A204.1 (cell line): ENCODE measurements at regions not wholly inside any gene's neighbourhood (a gene's known extent, or its start where the extent isn't known, plus 50 kb on each side); places are given as distances from the start of the nearest gene placed in this dataset.

ENCODE experiments used
- FAIRE-seq: peaks from 2 replicates; lab custom pipeline; 2012; peaks lifted over from hg19 to GRCh38; lab: Jason Lieb, UNC

DNA sequence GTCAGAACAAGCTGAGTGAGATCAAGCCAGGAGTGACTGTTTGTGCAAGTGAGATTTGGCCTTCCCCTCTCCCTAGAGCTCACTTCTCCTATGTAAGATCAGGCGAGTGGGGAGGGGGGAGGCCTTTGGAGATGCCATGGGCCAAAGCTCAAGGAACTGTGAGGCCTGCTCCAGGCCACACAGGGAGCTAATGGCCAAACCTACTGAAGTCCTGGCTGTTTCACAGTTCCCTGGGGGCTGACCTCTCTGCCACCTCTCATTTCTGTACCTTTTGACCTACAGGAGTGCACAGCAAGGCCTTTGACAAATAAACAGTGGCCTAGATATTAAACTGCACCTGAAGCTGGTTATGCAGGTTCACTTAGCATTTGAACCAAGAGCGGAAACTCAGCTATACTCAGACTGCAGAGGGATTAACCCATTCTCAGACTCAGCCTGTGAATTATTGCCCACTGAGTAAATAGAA, 235.0 kb upstream of the NT5C1B start:
- no peak for FAIRE-seq

DNA sequence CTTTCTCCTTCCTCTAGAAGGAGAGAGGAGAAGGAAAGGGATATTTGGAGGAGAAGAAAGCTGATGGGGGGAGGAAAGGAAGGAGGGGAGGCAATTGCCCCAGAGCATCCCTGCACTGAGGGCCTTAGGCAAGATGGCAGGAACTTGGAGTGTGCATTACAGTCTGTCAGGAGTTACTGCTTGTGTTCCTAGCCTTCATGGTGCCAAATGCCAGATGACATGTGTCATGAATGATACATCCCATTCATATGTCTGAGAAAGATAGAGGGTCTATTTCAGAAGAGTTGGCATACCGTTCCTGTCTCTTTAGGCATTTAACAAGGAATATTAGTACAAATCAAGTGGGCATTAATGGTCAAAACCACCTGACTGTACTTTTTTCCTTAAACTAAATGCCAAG, 232.1 kb upstream of the NT5C1B start:
- no peak for FAIRE-seq

DNA sequence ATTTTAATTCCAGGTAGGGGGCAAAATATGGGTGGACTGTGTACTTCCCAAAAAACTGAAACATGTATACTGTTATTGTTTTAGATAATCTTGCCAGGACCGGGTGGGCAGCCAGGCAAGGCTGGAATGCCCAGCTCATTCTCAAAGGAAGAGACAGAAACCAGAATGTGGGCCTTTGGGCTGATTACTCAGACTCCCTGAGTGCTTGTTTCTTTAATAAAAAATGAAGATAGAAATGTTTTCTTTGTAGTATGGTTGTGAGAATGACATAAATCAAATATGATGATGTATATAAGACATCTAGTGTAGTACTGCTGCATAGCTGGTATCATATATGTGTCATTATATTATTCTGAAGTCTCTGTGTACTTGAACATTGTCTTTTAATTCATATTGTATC, 231.6 kb upstream of the NT5C1B start:
- FAIRE-seq: no peak

DNA sequence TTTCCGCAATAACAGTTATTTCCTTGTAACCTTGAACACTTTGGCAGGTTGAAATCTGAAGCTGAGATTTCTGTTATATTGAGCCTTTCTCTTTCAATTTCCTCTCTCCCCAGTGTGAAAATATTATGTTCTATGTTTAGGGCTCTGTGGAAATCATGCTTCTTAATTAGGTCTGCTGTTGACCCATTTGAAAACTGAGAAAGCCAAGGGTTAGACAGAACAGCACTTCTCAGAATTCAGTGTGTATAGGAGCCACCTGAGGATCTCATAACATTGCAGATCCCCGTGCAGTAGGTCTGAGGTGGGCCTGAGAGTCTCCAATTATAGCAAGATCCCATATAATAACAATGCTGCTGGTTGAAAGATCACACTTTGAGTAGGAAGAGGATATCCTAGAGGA, 230.2 kb upstream of the NT5C1B start:
- FAIRE-seq: no peak

DNA sequence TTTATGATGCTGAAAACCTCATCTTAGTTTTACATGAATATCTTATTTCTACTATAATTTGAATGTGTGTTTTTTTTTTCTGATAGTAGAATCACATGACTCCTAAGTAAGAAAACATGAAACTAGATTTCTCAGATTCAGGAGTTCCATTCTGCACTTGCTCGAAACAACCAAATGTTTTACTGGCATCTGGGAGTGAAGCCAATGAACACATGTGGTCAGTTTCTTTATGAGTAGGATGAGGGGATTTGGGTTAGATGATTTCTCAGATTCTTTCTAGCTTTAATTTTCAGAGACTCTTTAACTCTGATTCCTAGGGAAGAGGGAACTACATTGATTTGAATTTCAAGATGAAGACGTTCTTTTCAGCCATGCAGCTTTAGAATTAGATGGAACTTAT, 225.0 kb upstream of the NT5C1B start:
- no peak for FAIRE-seq

DNA sequence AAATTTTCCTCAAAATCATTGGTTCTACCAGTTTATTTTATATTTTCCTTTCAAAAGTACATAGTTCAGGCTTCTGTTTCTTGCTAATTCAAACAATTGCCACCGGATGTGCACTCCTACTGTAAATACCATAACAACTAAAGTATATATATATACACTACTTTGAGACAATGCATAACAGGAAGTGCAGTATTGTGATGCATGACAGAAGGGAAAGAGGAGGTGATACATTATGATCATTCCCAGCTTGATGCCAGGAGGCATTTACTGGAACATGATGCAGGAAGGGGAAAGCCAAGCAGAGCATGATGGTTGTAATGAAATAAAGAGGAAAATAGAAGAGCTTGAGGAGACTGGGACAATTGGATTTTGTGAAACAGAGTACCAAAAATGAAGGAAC, 215.2 kb upstream of the NT5C1B start:
- no peak for FAIRE-seq

DNA sequence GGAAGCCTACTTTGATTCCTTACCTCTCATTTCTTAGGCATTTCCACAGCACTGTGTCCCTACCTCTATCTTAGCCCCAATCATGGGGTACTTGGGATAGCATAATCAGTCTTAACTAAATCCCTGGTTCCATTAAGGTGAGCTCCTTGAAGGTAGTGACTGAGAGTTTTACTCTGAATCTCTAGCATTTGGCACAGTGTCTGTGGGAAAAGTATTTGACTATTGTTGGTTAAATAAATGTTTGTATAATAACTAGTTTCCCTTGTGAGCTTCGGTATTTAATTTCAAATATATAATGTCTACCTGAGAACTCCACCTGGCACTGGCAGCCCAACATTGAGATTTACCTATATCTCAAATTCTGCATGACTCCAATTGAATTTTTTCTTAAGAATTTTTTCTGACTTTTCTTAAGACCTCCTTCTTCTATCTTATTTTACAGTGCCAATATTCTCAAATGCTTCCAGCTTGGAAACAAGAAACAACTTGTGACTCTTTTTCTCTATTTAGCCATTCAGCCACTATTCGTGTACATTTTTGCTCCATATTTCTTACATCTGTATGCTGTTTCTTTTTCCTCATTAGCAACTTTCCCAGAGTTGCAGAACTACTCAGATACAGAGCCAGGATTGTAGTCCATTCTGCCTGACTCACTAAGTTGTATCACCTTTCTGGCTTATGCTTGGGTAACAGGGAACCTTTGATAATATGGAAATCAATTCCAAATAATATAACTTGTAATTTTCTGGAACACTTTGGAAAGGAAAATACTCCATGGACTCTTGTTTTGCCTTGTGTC, 214.0 kb upstream of the NT5C1B start:
- FAIRE-seq: no peak

DNA sequence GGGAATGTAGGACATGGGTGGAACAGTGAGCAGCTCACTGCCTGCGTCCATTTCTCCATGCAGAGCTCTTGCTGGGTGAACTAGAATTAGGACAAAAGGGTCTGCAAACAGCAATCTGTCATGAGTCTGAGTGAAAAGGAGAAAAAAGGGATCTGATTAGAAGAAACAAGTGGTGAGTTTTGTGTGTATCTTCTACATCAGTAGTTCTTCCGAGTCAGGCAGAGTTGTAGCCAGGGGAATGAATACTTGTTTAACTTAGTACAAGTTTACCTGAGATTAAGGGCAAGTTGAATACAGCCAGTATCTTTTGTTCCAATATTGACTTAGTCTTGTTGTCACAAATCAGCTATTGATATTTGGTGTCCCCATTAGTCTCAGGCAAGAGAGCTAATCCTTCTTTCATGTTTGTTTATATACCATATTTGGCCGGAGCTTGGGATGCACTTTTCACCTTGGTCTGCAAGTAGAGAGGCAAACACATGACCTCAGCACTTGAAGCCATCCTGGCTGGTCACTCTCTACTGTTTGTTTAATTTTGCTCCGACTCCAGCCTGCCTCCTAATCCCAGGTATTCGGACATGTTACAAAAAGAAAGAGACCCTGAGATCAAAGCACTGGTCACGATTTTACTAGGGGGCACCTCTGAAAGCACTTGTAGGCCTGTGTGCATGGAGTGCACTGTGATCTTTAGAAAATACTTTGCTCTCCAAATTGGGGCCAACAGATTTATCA, 211.0 kb upstream of the NT5C1B start:
- no peak for FAIRE-seq

DNA sequence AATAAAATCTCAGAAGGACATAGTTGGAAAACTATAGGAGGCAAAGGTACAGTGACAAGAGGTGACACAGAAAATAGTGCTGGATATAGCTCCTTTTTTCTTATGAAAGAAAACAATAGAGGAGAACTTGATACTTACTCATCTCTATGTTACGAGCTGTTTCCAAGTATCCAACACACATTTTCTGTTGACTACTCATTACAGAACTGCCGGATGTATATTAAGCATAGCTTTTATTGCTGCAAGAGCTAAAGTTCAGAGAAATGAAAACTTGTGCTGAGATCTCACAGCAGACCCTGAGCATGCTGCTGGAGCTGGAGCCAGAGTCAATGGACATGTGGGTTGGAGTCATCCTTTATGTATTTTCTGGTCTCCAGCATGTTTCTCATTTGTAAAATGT, 210.0 kb upstream of the NT5C1B start:
- FAIRE-seq: no peak

DNA sequence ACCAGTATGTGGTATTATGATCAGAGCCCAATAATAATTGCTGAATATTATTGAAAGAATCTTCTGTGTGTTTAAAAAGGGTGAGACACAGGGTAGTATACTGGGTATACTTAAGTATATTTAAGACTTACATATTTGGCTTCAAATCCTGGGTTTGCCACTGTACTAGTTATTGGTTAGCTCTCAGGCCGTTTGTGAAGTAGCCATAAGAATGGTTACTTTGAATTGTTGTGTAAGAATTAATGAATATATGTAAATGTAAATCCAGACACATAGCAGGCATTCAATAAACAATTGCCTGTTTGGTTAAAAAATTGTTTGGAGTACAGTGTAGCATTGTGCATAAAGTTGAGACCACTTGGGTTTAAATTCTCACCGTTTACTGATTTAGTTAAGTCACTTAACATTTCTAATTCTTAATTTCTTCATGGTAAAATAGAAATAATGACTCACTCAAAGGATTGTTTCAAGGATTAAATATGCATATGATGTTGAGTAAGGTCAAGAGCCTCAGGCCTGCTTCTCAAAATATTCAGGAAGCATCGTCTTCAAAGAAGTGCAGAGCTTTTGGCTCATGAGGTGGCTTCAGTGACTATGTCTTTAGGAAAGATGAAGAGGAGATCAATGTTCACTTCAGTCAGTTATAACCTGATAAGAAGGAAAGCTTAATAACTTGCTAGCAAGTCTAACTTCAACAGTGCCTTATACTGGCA, 207.9 kb upstream of the NT5C1B start:
- no peak for FAIRE-seq

DNA sequence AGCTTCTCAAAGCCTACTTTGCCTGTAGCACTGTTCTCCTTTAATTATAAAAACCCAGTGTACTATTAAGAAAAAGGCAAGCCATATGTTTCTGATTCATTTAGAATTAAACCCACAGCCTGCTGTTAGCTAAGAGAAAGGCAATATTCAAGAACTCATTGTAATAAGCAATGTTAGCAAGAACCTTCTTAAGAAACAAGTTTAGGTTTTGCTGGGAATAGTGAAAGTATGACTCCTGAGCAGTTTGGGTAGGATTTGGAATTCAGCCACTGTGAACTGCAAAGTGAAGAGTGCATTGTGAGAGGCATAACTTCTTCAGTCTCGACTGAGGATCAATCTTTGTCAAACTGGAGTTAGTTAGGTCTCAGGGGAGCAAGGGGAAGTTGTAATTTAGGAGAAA, 206.5 kb upstream of the NT5C1B start:
- no peak for FAIRE-seq

DNA sequence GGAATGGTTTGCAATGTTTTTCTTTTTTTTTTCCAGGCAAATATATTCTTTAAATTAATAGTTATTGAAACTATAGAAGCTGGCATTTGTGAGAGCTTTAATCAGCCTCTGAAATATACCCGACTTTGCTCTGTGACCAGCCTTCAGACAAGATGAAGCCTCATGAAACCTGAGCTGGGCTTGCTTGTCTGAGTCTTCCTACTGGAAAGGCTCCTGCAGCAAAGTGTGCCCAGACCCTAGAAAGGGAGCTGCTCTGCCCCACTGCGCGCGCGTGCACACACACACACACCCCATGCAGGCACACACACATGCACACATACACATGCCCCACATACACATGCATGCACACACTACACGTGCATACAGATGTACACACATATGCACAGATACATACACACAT, 203.3 kb upstream of the NT5C1B start:
- FAIRE-seq: no peak

DNA sequence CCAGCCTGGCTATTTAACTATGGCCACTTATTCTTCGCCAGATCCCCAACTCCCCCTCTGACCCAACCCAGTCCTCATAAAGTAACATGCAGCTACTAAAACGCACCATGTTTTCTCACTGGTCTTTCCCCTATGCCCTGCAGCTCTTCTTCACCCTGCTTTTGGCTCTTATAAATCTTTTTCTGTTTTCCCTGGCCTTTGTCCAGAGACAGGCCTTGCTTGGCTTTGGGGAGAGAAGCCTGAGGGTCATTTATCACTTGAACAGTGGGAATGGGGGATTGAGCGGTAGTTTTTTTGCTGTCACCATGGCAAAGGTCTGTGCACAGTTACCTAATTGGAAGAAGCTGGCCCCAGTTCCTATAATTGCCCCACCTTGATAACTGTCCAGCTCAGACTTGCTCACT, 202.9 kb upstream of the NT5C1B start:
- no peak for FAIRE-seq

DNA sequence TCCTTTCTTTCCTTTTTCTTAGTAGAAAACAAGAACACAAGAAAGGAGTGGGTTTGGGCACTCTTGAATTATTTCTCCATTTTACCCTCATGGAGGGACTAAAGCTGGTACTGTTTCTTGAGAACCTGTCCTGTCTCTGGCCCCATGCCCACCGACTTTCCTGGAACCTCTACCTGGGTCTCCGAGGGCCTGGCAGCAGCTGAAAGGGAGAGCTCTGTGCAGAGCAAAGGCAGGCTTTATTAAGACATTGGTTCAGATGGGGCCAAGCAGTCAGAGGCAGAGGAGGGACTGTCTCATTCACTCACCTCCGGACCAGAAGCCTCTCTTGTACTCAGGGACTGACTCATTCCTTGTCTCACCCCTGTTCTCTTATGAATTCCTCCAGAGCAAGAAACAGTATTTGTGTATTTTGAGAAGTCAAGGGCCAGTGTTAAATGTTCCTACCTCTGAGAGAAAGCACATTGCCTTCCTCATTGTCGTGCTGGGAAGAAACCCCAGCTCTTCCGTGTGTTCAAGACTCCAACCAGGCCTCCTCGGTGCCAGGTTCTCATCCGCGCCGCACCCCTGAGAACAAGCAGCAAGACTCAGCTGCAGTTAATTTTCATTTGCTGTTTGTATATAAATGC, 201.9 kb upstream of the NT5C1B start:
- FAIRE-seq: no peak

DNA sequence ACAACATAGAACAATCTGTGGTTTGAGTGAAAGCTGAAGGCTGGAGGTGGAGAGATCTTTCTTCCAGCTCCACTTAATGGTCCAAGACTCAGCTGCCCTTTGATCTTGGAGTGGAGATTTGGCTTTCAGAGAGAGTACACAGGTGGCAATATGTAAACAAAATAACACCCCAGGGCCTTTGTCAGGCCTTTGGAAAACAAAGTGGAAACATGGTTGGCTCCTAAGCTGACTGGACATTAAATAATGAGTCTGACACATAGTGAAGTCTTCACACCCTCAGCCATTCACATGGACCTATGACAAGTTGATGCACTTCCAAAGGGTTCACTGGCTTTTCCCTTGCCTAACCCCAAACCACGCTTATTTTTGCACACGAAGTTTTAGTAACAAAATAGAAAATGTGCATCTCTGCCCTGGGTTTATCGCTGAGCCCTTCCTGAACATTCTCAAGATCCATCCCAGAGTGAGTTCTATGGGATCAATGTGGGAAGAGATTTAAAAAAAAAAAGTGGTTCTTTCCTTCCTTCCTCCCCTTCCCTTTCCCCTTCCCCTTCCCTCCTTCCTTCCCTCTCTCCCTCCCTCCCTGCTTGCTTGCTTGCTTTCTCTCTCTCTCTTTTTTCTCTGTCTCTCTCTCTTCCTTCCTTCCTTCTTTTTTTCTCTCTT, 201.3 kb upstream of the NT5C1B start:
- no peak for FAIRE-seq

DNA sequence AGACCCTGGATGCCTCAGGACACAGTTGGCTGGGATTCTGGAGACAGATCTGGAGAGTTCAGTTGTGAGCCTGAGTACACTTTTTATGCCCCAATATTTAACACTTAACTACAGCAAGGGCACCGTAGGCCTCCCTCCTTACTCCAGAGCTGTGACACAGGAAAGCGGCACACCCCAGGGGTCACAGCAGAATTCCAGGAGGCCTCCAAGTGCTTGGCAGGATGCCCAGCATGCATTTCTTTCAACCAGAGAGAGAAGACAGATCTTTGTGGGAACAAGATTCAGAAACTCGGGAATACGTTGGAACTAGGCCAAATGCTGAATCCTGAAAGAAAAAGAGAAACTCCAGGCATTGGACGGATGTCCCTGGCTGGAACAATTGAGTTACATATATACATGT, 199.2 kb upstream of the NT5C1B start:
- no peak for FAIRE-seq

DNA sequence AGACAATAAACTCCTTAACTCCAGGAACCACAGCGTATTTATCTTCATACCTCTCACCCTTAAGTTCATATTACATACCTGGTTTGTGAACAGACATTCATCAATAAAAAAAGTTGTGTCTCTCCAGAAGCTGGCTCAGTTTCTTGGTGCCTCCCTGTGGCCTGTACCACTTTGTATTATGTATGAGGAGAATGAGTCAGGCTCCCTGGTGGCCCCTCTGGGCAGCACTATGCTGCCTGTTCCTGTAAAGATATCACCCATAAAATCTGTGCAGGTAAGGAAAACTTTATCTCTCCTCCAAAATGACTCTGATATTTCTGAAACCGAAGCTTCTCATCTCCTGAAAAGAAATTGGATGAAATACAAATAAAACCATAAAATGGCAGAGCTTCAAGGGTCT, 198.4 kb upstream of the NT5C1B start:
- FAIRE-seq: no peak

DNA sequence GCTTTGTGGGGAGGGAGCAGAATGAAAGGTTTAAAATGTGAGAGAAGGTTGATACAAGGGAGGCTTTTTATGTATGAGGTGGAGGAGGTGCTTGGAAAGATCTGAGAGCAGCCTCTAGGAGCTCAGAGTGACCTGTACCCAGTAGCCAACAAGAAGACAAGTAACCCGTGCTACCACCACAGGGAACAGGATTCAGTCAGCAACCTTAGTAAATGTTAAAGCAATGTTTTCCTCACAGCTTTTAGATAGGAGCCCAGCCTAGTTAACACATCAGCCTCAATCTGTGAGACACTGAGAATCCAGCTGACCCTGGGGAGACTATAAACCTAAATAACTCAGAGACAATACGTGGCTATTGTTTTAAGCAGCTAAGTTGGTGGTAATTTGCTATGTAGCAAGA, 194.9 kb upstream of the NT5C1B start:
- no peak for FAIRE-seq

DNA sequence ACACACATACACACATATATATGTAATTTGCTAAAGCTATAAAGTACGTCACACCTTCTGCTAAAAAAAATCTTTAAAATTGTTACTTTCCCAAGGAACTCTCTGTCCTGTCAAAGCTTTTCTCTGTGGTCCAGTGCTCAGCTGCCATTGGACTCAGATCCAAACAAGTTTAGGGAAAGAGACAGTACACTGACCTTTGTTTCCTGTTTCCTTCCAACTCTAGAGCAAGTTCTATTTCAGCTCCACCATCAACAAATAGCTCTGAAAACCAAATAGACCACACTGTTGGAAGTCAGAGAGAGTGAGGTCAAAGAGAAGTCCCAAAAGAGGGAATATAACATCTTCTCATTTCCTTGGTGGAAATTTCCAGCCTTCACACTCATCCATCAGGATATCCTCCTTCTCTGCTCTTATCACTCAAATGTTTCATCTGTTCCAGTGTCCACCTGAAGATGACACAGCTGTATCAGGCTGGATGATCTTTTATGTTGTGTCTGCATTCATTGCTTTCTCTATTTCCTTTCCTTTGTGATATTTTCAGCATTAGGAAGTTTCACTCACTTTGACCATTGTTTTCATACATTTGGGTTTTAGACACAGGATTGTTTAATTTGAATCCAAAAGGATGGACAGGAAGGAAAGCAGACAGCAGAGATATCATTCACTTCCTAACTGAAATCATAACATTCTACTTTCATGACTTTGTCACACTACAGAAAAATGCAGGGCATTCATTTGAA, 192.3 kb upstream of the NT5C1B start:
- no peak for FAIRE-seq

DNA sequence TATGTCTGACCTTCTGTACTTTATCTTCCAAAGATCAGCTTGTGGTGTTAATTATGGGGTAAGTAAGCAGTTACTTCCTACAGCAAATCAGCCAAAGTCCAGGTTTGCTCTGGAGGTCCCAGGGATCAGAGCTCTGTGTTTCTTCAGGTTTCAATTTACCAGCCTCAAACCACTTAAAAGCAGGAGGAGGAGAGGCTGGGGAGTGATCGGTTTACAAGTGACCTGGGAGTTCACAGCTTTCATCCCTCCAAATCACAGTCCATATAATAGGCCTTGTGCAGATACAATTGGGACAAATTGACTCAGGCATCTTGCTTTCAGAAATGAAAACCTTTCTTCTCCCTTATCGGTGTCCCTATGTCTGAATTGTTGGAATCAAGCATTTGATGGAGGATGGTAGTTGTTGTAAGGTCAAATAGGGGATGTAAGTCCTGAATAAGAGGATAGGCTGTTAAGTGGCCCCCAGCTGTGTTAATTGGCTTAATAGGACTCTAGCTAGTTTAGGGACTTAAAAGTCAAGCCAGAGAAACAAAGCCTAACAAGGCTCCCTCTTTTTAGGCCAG, 188.0 kb upstream of the NT5C1B start:
- no peak for FAIRE-seq

DNA sequence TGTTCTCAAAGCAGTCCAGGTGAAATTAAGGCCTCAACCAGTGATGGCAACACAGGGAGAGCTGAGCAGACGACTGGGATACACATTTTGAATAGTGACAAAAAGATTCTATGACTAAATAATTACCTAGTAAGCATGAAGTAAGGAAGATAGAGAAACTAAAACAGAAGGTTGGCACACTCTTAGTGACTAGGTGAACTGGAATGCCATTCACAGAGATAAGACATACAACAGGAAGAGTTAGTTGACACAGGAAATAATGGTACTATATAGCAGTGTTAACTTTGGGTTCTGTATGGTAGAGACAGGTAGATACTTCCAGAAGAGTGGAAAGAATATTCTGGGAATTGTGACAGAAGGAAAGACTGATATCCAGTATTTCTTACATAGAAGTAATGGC, 181.8 kb upstream of the NT5C1B start:
- no peak for FAIRE-seq
